AG04449 (cell line): ENCODE measurements at regions not wholly inside any gene's neighbourhood (a gene's known extent, or its start where the extent isn't known, plus 50 kb on each side); places are given as distances from the start of the nearest gene placed in this dataset.

Experiments used
- CTCF ChIA-PET: fragments of 350-600 bp; formaldehyde crosslinking; extraction: SDS; loops from one replicate; lab custom pipeline; 2021; ENCODE audit warnings: antibody characterized with exemption; lab: Yijun Ruan, JAX
- POLR2A ChIA-PET: fragments of 400-600, 350-600 bp; formaldehyde crosslinking; extraction: SDS; loops from one replicate; lab custom pipeline; 2020; ENCODE audit warnings: antibody characterized with exemption, inconsistent platforms; lab: Yijun Ruan, JAX
- DNase-seq: peaks from one replicate; pipeline ENCODE4 v3.0.0-alpha.2; 2010; ENCODE audit warnings: low read depth, low spot score
- H3K4me3 ChIP-seq: 2 replicates; pipeline ENCODE4 v1.5.1; 2011; ENCODE audit warnings: low read depth, mild to moderate bottlenecking, control low read depth, low read length
- TF ChIP-seq, protein P1 (sequence below): IDR thresholded peaks from one replicate; pipeline ENCODE4 v1.5.1; 2011; ENCODE audit warnings: mild to moderate bottlenecking, moderate library complexity, low read length, control low read depth, inconsistent platforms; ENCODE audit not compliant: insufficient read depth; ENCODE audit errors: missing control alignments

DNA sequence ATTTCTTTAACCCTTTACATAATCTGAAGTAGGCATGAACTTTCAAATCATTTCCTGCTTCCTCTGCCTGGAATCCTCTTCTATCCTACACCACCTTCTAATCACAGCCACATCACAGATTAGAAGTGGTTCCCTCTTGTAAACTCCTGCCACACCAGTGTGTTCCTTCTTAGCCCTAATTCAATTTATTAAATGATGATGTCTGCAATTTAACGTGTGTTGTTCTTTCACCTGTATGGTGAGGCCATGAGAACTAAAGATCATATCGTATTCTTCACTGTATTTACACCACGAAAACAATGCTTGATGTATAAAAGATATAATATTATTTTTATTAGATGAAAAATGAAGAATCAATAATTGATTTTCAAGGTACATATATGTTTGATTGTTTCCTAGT, 494.3 kb downstream of the EPHA4 start:
- TF ChIP-seq, protein P1, sequence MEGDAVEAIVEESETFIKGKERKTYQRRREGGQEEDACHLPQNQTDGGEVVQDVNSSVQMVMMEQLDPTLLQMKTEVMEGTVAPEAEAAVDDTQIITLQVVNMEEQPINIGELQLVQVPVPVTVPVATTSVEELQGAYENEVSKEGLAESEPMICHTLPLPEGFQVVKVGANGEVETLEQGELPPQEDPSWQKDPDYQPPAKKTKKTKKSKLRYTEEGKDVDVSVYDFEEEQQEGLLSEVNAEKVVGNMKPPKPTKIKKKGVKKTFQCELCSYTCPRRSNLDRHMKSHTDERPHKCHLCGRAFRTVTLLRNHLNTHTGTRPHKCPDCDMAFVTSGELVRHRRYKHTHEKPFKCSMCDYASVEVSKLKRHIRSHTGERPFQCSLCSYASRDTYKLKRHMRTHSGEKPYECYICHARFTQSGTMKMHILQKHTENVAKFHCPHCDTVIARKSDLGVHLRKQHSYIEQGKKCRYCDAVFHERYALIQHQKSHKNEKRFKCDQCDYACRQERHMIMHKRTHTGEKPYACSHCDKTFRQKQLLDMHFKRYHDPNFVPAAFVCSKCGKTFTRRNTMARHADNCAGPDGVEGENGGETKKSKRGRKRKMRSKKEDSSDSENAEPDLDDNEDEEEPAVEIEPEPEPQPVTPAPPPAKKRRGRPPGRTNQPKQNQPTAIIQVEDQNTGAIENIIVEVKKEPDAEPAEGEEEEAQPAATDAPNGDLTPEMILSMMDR = no peak
- DNase-seq = no peak
- ChIA-PET POLR2A (no interaction called here), CTCF (no interaction called here)
- H3K4me3 ChIP-seq = no peak overlapping the region

DNA sequence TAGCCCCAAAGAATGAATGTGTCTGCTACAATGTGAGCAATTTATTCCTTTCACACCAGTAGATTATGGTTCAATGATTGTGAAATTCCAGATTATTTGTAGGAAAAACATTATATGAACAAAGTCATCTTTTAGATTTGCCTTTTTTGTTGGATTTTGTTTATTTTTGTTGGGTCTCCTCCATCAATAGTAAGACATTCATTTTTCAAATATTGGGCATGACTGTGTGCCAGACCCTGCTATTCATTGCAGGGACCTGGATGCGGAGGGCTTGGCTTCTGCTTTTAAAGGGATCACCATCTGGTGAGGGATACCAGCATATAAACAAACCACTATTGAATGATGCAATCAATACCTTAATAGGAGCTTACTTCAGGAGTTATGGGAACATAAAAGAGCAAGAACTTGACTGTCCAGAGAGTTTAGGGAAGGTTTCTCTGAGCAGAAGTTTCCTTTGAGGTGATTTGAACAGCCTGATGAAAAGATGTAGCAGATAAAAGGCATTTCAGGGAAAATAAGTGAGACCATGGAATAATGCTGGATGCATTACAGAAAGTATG, 486.7 kb downstream of the EPHA4 start:
- no peak overlapping the region for H3K4me3 ChIP-seq
- ChIA-PET POLR2A (no interaction called here), CTCF (no interaction called here)
- DNase-seq = no peak
- TF ChIP-seq, protein P1 = no peak

DNA sequence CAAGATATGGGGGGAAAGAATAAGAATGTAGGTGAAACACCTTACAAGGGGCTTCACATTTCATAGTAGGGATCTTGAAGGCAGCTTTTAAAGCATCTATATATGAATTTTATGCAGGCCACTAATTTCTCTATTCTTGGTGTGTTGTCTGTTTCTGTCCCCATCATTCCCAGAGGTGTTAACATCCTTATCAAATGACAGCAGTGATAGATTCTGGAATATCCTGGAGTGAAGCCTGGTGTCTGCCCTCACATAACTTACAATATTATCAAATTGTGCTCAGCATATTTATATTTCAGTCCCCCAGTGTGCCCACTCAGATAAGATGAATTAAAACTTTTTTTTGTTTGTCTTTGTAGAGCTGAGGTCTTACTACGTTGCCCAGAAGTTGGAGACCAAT, 486.2 kb downstream of the EPHA4 start:
- ChIA-PET POLR2A (no interaction called here), CTCF (no interaction called here)
- no peak overlapping the region for H3K4me3 ChIP-seq
- no peak for DNase-seq
- TF ChIP-seq, protein P1 = no peak

DNA sequence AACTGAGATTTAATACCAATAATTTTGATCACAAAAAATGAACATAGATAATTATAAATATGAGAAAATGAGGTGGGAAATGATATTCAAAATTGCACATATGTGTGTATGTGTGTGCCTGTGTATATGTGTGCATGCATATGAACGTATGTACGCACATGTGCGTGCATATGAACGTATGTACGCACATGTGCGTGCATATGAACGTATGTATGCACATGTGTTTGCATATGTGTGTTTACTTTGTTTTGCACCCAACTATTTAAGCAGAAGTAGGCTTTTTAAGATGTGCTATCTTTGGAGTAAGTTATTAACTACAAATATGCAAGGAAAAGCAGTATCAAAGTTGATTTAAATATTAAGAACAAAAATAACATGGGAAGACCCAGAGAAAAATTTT, 484.3 kb downstream of the EPHA4 start:
- no peak overlapping the region for H3K4me3 ChIP-seq
- TF ChIP-seq, protein P1 = no peak
- ChIA-PET CTCF (no interaction called here), POLR2A (no interaction called here)
- DNase-seq = no peak

DNA sequence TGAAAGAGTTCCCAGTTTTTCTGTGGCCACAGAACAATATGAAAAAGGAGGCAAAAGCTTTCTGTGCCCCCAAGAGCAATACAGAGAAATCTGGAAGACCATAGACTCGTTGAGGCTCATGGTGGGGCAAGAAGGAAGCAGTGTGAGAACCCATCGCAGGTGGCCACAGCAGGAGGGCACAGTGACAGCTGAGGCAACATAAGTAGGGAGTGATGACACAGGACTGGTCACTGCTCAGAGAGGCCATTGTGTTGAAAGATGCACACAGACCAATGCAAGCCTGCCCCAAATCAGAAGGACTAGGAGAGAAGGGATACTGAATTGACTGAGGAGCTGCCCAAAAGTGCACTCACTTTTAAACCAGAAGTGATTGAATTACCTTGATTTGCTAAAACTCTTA, 483.6 kb downstream of the EPHA4 start:
- DNase-seq = no peak
- TF ChIP-seq, protein P1 = no peak
- CTCF ChIA-PET = no interaction called here
- POLR2A ChIA-PET = no interaction called here
- H3K4me3 ChIP-seq = no peak overlapping the region

DNA sequence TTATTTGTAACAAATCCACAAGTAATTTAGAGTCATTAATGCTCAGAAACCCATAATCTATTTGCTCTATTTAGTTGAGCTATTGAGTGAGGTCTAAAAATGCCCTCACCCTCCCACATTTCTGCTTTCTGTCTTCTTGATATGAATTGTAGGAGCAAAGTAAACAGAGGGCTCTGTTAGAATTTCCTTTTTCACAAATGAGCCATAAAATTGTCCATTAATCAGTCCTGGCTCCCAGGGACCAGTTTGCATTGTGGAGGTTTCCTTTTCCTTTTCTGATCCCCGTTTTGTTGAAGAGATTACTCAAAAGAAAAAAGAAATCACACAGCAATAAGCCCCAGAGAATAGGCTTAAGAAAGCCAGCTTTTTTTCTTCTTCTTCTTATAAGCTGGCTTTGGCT, 476.7 kb downstream of the EPHA4 start:
- H3K4me3 ChIP-seq = no peak overlapping the region
- ChIA-PET POLR2A (interaction anchor here (0.8 kb wide), 1 partner anchor 478 kb away, joined by 3 read pairs; no protein-coding TSS in a partner anchor), CTCF (no interaction called here)
- DNase-seq = no peak
- TF ChIP-seq, protein P1 = no peak
